ENCODE measurements at regions not wholly inside any gene's neighbourhood (a gene's known extent, or its start where the extent isn't known, plus 50 kb on each side); places are given as distances from the start of the nearest gene placed in this dataset.

GRCh38 chr4:85416094-85416493 is 58.9 kb upstream of the ARHGAP24 start:
- H3K79me2 ChIP-seq (ENCODE audit: insufficient read depth, low read length) = no peaks in the 10 kb centered on the region
- no CpG with 5 or more reads among the region's 2 CpGs for WGBS (ENCODE audit: extremely low coverage, insufficient read length, low lambda C conversion rate)
- H3K9ac ChIP-seq (ENCODE audit: extremely low read depth, insufficient read length, low read length) = no peak overlapping the region
- H3K4ac ChIP-seq (ENCODE audit: low read depth, low read length) = no peak overlapping the region
- Mint-ChIP-seq H3K9me3 (no peaks in the 10 kb centered on the region), H3K4me3 (no peak overlapping the region), H3K27me3 (ENCODE audit: low read depth) (peaks cover 2% of the 10 kb centered on the region; the same call in 1 of the 2 replicates), H3K27ac (no peak overlapping the region), H3K4me1 (0 out of 4 replicates have a peak, but pooled peaks cover 0 to 2% of the 10 kb centered on the region in 2 experiments), H3K36me3 (ENCODE audit: insufficient read depth in 1 of 3, low read depth in 3 of 3) (no peaks in the 10 kb centered on the region)
- no peak for TF ChIP-seq CTCF (conservative IDR thresholded peaks at IDR 0.05)
- no peak overlapping the region for H2BK120ac ChIP-seq (ENCODE audit: low read depth, low read length, poor library complexity, severe bottlenecking)
- H3K56ac ChIP-seq (ENCODE audit: insufficient read length, low read depth, low read length) = no peak overlapping the region
- H2BK15ac ChIP-seq (ENCODE audit: low read depth, low read length) = no peak overlapping the region
- H4K20me1 ChIP-seq (ENCODE audit: control insufficient read depth, insufficient read depth, insufficient read length) = no peaks in the 10 kb centered on the region
- H3K4me1 ChIP-seq (ENCODE audit: insufficient read depth, low read length) = no peaks in the 10 kb centered on the region
- H3K9me3 ChIP-seq (ENCODE audit: control insufficient read depth, low read depth, low read length) = no peaks in the 10 kb centered on the region
- DNase-seq = no peak
- H3K27ac ChIP-seq (ENCODE audit: insufficient read length, low read depth, low read length) = no peak overlapping the region
- H3K23ac ChIP-seq (ENCODE audit: insufficient read length, low read depth, low read length) = no peak overlapping the region
- H4K8ac ChIP-seq (replicated peaks; ENCODE audit: insufficient read length, low read depth, low read length) = no peak overlapping the region
- no peak overlapping the region for H3K14ac ChIP-seq (ENCODE audit: insufficient read depth, low read length)
- H3K23me2 ChIP-seq (ENCODE audit: insufficient read length, low read depth, low read length, poor library complexity, severe bottlenecking) = no peaks in the 10 kb centered on the region
- no peaks in the 10 kb centered on the region for H3K79me1 ChIP-seq (ENCODE audit: insufficient read depth, low read depth, low read length, poor library complexity, severe bottlenecking)
- H3K18ac ChIP-seq (ENCODE audit: insufficient read length, low read depth, low read length) = no peak overlapping the region
- no peak overlapping the region for H3T11ph ChIP-seq (ENCODE audit: low read length)
- H2BK20ac ChIP-seq (ENCODE audit: low read depth, low read length, poor library complexity, severe bottlenecking) = no peak overlapping the region
- H2AK5ac ChIP-seq (ENCODE audit: insufficient read length, low read length) = no peak overlapping the region
- H4K5ac ChIP-seq (ENCODE audit: insufficient read length, low read depth, low read length) = no peak overlapping the region
- H3K4me2 ChIP-seq (ENCODE audit: insufficient read depth, insufficient read length, low read length) = no peak overlapping the region
- no peak overlapping the region for H4K91ac ChIP-seq (ENCODE audit: insufficient read length, low read depth, low read length)
- H2BK12ac ChIP-seq (ENCODE audit: insufficient read length, low read depth, low read length) = no peak overlapping the region
- no peak overlapping the region for H2AFZ ChIP-seq (ENCODE audit: low read length)
- no peaks in the 10 kb centered on the region for H3K27me3 ChIP-seq (ENCODE audit: insufficient read depth, low read length)
- H2BK5ac ChIP-seq (ENCODE audit: insufficient read length, low read length) = no peak overlapping the region

All from H9 (cell line).